GM19043 (cell line): ENCODE measurements at regions not wholly inside any gene's neighbourhood (a gene's known extent, or its start where the extent isn't known, plus 50 kb on each side); places are given as distances from the start of the nearest gene placed in this dataset.

Experiments
- ATAC-seq: cut with Tn5 transposase; IDR thresholded peaks from one replicate; pipeline ENCODE4 v1.9.1; 2021; ENCODE audit warnings: low read depth; ENCODE audit not compliant: unreplicated experiment

- no peak for ATAC-seq
Observed at GRCh38 chr18:39711701-39712100, 2146.1 kb upstream of the CELF4 start.

- no peak for ATAC-seq
Observed at GRCh38 chr18:39705362-39705761, 2139.8 kb upstream of the CELF4 start.

- no peak for ATAC-seq
Observed at GRCh38 chr18:39702888-39703287, 2137.3 kb upstream of the CELF4 start.

DNA sequence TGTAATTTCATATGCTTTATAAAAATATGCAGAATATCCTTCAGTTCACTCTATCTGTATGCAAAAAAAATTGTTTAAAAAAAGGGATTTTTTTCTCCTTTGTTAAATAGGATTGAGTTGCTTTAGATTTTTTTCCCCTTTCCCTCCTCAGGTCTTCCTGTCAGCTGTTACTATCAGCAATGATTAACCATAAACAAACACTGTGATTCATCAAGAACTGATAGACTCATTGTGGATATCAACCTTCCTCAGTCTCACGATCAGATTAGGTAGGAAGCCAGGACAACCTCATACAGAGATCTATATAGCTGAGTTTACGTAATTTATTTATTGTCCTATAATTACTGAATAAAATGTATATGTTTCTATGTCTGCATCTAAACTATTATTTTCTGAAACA is 2136.2 kb upstream of the CELF4 start:
- ATAC-seq: no peak

DNA sequence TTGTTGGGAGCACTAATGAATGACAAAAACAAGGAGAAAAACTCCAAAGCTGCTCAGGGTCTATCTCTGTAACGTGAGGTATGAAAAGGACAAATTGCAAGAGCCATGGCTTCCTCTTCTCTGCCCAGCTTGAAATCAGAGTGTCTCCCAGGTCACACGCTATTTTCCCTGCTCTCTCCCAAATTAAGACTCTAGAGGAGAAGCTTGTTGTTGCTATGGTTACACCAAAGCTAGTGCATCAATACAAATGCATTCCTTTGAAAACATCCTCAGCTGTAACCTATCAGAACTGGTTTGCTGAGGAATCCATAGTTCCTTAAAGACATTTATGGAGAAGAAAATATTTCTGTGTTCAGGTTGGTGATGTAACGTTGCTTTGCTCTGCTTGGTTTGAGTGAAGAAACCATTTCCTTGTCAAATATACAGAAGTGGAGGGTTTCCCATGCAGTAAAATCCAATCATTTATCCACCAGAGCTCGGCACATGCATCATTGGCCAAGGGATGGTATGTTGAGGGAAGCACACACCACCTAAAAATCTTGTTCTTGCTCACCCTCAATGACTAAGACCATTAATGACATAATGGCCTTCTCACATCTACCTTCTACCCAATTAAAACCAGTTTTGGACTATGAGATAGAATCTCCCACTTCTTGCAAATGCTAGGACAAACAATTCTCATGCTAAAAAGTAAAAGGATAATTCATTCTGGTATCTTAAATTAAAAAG is 2135.6 kb upstream of the CELF4 start:
- ATAC-seq: no peak

GRCh38 chr18:39699340-39699964 is 2133.9 kb upstream of the CELF4 start:
- no peak for ATAC-seq

DNA sequence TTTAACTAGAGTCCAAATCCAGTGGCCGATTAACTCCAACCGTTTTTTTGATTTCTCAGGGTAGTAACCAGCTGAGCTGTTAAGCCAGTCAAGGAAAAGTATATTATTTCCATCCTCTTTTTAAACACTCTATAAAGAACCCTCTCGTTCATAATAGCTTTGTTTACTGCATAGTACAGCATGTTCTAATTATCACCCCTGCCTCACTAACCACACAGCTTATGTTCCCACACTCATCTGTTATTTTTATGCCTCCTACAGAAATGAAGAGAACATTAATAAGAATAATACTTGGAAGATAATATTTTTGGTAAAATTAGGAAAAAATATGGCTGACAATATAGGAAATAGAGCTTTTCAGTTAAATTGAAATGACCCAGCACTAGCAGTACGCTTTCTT is 2132.8 kb upstream of the CELF4 start:
- ATAC-seq: no peak

- no peak for ATAC-seq
Observed at GRCh38 chr18:39693359-39693758, 2127.8 kb upstream of the CELF4 start.

GRCh38 chr18:39692367-39693015 is 2126.9 kb upstream of the CELF4 start:
- no peak for ATAC-seq

- no peak for ATAC-seq
Observed at GRCh38 chr18:39685303-39685902, 2119.8 kb upstream of the CELF4 start.

DNA sequence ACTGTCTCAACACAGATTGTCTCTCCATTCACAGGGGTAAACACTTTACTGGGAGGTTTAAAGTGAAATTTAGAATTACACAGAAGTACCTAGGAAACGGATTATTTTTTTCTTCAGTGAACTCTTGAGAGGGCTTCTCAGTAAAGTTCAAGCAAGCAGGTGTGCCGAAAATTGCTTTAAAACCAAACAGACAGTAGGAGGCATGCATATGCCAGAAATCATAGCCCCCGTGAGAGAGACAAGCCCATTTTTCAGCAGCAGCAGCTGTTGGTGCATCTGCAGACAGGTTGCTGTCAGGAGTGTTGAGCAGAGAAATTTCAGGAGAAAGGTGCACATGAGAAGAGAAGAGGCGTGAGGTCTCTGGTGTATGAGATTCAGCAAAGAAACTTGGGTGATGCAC is 2115.5 kb upstream of the CELF4 start:
- ATAC-seq: no peak

- ATAC-seq: no peak
Observed at GRCh38 chr18:39675906-39676305, 2110.3 kb upstream of the CELF4 start.

GRCh38 chr18:39675368-39675767 is 2109.8 kb upstream of the CELF4 start:
- no peak for ATAC-seq

DNA sequence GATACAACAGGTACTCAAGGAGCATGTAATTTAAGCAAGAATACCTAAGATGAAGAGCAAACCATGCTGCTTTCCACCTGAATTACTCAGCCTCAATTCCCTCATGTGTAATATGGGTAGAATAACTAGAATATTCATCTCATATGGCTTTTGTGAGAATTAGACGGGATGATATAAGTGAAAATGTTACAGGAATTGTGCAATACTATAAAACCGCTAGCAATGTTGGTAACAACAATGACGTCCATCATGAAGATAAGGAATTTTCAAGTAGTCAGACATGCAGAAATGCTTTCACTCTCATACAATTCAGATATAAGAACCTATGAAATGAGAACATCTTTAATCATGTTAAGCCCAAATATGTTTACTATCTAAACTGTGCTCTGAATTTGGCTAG is 2106.6 kb upstream of the CELF4 start:
- ATAC-seq: no peak

GRCh38 chr18:39667905-39668304 is 2102.3 kb upstream of the CELF4 start:
- no peak for ATAC-seq

DNA sequence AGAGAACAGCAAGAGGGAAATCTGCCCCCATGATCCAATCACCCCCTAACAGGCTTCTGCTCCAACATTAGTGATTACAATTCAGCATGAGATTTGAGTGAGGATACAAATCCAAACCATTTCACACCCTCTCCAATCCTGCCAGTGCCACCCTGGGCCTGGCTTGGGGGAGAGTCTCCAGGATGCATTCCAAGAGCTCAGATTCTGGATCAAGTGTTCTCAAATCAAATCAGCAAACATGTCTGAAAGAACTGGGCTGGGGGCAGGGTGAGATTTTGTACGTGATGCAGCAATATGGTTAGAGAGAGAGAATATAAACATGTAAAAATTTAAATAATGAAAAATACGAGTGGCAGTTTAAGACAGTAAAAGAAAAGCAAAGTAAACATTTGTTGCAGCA is 2100.9 kb upstream of the CELF4 start:
- no peak for ATAC-seq

DNA sequence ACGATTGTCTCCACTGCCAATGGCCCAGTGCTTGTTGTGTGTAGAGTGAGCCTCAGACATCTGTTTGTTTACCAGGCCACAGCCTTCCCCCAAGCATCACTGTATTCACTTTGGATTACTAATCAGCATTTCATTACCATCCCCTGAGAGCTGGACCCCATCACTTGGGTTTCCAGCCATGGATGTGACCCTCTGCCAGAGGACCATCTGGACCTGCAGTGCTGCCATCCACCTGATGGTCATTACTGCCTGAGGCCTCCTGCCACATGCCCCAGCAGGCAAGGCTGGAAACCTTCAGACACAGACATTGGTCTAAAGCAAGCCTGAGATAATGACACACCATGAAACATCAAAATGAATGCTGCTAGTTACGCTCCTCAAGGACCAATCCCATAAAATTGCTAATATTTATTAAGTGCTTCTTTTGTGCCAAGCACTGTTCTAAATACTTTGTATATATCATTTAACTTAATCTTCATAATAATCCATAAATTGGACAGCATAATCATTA is 2096.3 kb upstream of the CELF4 start:
- ATAC-seq: no peak

DNA sequence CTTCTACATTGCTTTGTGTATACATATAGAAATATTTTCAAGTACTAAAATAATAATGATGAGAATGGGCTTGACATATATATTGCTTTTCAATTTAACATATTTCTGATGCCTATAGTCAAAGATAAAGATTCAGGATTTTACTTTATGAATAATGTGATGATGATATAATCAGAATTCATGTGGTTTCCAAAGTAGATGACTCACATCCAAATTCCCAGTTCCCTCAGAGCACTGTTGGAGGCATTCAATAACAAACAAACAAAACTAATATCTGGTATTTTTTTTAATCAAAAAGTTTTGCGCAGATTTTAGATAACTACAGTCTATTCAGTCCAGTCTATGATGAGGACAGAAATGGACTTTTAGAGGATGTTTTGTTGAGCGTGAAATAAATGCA is 2094.5 kb upstream of the CELF4 start:
- ATAC-seq: no peak

DNA sequence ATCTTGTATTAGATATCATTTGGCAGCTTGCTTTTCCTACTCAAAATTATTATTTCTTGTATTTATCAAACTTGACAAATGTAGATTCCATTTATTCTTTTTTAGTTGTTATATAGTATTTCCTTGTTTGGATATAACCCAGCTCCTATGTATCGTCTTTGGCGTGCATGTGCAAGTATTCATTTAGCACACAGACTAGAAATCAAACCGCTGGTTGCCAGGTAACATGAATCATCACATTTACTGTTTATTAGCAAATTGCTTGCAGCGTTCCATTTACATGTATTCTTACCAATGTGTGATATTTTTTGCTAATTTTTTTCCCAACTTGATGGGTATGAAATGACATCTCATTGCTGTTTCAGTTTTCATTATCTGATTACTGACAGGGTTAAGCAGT is 2089.7 kb upstream of the CELF4 start:
- ATAC-seq: no peak

DNA sequence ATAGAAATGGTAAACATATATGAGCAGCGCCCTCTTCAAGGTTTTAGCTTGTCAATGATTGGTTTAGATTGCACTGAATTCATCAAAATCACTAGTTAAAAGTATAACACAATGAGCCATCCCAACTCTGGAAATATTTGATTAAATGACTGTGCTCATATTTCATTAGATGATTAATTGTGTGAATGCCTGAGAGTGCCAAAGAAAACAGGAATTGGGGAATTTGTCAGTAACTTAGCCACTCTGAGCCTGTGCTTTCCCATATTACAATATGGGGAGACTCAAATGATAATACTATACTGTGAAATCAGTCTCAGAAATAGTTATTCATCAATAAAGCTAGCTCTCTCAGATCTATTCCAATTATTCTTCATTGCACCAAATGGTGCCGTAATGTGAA is 2087.6 kb upstream of the CELF4 start:
- ATAC-seq: no peak

DNA sequence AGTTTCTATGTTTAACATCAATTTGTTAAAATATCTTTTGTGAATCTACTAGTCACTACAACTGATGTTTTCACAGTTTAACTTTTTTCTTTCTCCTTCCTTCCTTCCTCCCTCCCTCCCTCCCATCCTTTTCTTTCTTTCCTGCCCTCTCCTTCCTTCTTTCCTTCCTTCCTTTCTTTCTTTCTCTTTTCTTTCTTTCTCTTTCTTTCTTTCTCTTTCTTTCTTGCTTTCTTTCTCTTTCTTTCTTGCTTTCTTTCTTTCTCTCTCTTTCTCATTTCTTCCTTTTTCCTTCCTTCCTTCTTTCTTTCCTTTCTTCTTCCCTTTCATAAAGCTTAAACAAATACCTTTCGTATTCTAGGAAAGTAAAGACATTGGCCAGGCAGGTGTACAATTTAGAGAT is 2083.0 kb upstream of the CELF4 start:
- ATAC-seq: no peak
